Erythroblast (primary cell): ENCODE measurements at regions not wholly inside any gene's neighbourhood (a gene's known extent, or its start where the extent isn't known, plus 50 kb on each side); places are given as distances from the start of the nearest gene placed in this dataset.

Experiments
- DNase-seq, 2 experiments: peaks; one replicate each; lab custom pipeline; 2025; lab: John Stamatoyannopoulos, UW
- GATA1 ChIP-seq: IDR thresholded peaks from 2 replicates; pipeline ENCODE4 v1.6.1; 2011; ENCODE audit warnings: low read depth, mild to moderate bottlenecking, control low read depth, low read length, moderate library complexity
- POLR2A ChIP-seq: IDR thresholded peaks from 2 replicates; pipeline ENCODE4 v1.6.1; 2011; ENCODE audit warnings: mild to moderate bottlenecking, low read length

- no peak for DNase-seq
- TF ChIP-seq POLR2A = no peak
- TF ChIP-seq GATA1 = no peak
Measured at GRCh38 chr1:214155987-214156625, 124.9 kb upstream of the SMYD2 start.

DNA sequence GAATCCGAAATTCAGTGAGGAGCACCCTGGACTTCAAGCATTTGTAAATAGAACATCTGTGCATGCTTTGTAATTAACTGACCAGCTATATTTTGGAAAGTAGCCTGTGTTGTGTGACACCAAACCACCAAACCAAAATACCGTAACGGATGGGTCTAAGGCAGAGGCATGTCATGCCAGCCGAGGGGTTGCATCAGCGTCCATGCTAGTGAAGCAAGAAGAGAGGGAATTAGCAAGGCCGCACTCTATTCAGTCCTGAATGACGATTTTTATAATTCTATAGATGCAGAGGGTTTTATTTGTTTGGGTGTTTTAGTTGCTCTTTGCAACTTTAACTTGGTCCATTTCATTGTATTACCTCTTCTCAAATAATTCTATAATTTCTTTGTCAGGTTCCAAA lies 116.8 kb upstream of the SMYD2 start:
- no peak for TF ChIP-seq GATA1
- TF ChIP-seq POLR2A = no peak
- no peak for DNase-seq

DNA sequence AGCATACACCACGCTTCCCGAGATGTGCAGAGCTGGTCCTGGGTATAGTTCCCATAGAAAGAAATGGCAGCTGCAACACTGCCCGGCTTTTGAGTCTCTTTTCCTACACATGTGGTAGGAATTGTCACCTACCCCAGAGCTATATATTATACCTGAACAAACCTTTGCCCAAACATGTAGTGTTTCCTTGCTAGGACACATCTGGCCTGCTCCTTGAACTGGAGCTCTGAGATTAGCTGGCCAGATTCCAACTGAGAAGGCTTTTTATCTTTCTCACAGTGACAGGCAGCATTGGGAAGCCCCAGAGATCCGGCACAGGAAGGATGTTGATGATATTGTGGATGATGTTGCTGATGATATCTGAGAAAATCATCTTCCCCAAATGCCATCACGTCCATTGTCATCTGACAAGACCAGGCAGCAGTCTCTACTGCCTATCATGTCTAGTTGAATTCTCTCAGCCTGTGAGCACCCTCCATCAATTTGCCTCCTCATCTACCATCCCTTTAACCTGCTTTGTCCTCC lies 115.0 kb upstream of the SMYD2 start:
- TF ChIP-seq POLR2A (no peak), GATA1 (no peak)
- no peak for DNase-seq

DNA sequence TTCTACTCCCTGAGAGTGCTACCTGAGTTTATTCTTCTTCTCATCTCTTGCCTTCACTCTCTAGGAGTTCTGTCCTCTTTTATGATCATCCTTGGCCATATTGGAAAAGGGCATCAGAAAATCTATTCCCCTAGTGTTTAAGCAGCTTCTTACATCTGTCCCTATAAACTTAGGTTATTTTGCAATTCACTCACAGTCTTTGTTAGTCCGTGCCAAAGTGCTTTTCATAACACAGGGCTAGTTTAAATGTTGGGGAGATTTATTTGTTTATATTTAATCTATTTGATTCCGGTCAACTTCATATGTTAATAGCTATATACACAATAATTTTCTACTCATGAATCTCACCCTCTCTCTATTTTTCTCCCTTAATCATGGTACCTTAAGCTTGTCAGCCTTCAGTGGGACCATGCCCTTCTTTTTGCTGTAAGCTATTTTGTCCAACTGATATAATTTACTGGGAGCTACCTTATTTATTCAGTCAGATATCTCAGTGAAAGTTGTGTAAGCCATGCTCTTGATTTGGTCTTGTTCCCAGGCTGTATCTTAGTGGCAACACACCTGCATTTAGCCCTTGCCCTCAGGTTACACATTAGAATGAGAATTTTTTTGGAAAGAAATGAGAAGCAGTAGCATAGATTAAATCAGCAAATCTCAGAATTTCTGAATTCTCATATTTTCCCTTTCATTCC lies 106.3 kb upstream of the SMYD2 start:
- no peak for DNase-seq
- TF ChIP-seq POLR2A = no peak
- no peak for TF ChIP-seq GATA1

- DNase-seq = no peak
- no peak for TF ChIP-seq GATA1
- TF ChIP-seq POLR2A = no peak
Measured at GRCh38 chr1:214178102-214178501, 102.9 kb upstream of the SMYD2 start.

GRCh38 chr1:214184992-214185391 lies 96.0 kb upstream of the SMYD2 start:
- no peak for TF ChIP-seq POLR2A
- no peak for TF ChIP-seq GATA1

GRCh38 chr1:214186103-214186824 lies 94.7 kb upstream of the SMYD2 start:
- DNase-seq = no peak
- TF ChIP-seq GATA1 = no peak

More at GRCh38 chr1:214184992-214185391, 96.0 kb upstream of the SMYD2 start:
- DNase-seq = no peak

DNA sequence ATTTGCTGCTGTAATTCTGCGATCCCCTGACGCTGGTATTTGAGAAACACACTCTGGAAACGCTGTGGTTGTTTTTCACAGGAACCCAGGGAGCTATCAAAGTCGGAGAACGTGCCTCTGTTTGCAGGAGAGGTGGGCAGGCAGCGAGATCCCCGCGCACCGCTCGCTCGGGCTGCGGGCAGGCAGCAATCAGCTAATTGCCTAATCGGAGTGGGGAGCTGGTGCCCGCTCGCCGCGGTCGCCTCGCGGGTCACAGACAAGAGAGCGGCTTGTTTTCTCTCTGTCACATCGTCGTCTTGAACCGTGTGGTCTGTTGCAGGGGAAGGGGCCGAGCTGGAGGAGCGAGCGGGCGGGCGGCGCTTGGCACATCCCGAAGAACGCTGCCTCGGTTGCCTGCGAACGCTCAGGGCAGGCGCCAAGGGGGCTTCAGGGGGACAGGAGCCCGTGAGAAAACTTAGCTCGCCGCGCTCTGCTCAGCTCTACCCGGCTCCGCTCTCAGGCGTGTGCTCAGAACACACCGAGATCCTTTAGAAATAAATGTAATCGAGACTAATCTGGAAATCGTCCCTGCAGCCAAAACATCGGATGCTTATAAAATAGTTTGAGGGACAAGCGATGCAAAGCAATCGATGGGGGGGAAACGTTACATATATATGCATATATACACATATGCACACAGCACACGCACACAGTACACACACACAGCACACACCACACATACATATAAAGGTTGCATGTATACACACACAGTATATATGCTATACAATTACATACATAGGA lies 93.6 kb upstream of the SMYD2 start:
- TF ChIP-seq GATA1 (no peak), POLR2A (no peak)
- DNase-seq = no peak

GRCh38 chr1:214187933-214188332 lies 93.0 kb upstream of the SMYD2 start:
- TF ChIP-seq POLR2A = no peak
- TF ChIP-seq GATA1 = no peak
- DNase-seq = no peak

GRCh38 chr1:214188835-214189234 lies 92.1 kb upstream of the SMYD2 start:
- DNase-seq = no peak
- TF ChIP-seq GATA1 = no peak
- TF ChIP-seq POLR2A = no peak

DNA sequence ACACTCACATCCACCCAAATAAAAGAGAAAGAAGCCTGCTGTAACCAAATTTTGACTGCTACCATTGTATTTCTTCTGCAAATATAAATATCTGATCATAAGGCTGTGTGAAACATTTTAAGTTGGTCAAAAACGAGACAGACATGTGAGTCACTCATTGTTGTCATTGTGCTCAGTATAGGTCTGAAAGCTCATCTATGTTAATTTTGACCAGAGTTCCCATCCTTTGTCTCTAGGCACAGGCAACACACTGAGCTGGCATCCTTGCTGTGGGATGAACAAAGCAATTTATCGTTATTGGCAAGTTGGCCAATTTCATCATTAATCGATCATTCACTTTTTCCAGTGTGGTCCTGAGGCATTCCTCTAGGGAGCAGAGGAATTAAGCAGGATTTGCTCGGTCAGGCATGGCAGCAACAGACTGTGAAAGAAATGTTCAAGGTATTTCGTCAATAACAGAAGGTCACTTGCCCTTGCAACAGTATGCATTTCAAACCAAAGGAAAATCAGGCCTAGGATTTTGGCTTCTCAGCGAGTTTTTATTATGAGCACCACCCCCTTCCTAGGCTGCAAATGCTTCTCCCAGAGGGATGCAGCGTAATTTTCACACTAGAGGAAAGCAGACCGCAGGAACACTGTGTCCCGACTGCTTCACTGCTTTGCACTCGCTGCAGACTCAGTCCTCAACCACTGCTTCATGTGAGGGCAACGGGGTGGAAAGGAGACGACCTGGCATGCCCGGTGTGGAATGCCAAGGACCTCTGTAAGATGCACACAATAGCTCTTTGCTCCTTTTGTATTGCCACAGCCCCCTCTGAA lies 87.9 kb upstream of the SMYD2 start:
- TF ChIP-seq POLR2A (no peak), GATA1 (no peak)
- DNase-seq = no peak

DNA sequence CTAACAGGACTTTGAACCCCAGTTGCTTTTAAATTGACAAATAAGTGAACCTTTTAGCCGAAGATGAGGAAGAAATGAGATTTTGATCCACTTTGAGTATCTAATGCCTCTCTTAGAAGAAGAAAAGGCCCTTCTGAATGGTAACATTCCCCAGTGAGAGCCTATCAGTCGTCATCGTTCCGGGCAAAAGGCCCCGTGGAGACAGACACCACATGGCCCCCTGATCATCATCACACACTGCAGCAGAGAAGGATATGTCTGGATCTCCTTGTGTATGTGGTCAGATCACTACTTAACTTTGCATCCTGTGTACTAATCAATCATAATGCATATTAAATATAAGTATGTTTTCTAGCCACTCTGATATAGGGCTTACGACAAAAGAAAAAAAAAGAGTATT lies 87.3 kb upstream of the SMYD2 start:
- no peak for TF ChIP-seq GATA1
- no peak for TF ChIP-seq POLR2A
- no peak for DNase-seq
